Skin epidermis (tissue), 12 donors: ENCODE measurements at regions not wholly inside any gene's neighbourhood (a gene's known extent, or its start where the extent isn't known, plus 50 kb on each side); places are given as distances from the start of the nearest gene placed in this dataset.
"Not testable (repeated sequence)": the region's sequence is repeated elsewhere in the genome, so short reads cannot be mapped to it uniquely, and the experiment has no call there.

Experiments used
- H3K27ac ChIP-seq, 21 experiments: fragments of 200-600 bp; sonication (generic) in 11 of 21; one replicate each; pipeline ENCODE4 v1.5.0; 2020; ENCODE audit warnings: mild to moderate bottlenecking in 3 of 21, inconsistent platforms in 2 of 21, moderate library complexity in 2 of 21
- H3K4me3 ChIP-seq, 7 experiments: fragments of 200-600 bp; sonication (generic) in 2 of 7; one replicate each; pipeline ENCODE4 v1.5.0; 2020; ENCODE audit warnings: inconsistent platforms in 2 of 7, mild to moderate bottlenecking in 2 of 7, moderate library complexity in 1 of 7

- no peak overlapping the region for H3K4me3 ChIP-seq
- no peak overlapping the region for H3K27ac ChIP-seq
Measured at GRCh38 chr7:46927131-46927810, 654.6 kb downstream of the TNS3 start.

GRCh38 chr7:46916581-46916980, 665.3 kb downstream of the TNS3 start:
- Histone ChIP-seq H3K4me3 (no peak overlapping the region), H3K27ac (no peak overlapping the region)

- Histone ChIP-seq H3K27ac (no peak overlapping the region), H3K4me3 (no peak overlapping the region)
Measured at GRCh38 chr7:46912692-46913091, 669.2 kb downstream of the TNS3 start.

GRCh38 chr7:46909601-46910051, 672.3 kb downstream of the TNS3 start:
- H3K27ac ChIP-seq, result peak overlapping the region in 7 of 21 experiments; percentile 26 to 64 (median 51)
- H3K4me3 ChIP-seq, result no peak overlapping the region

GRCh38 chr7:46908770-46909169, 673.1 kb downstream of the TNS3 start:
- H3K27ac ChIP-seq, result peak overlapping the region in 6 of 21 experiments; percentile 26 to 64 (median 48)
- H3K4me3 ChIP-seq, result no peak overlapping the region

- not testable (repeated sequence) for H3K4me3 ChIP-seq, H3K27ac ChIP-seq
Measured at GRCh38 chr7:46904523-46904922, 677.4 kb downstream of the TNS3 start.

- Histone ChIP-seq H3K27ac (no peak overlapping the region), H3K4me3 (no peak overlapping the region)
Measured at GRCh38 chr7:46902463-46902862, 679.4 kb downstream of the TNS3 start.

- Histone ChIP-seq H3K27ac (no peak overlapping the region), H3K4me3 (no peak overlapping the region)
Measured at GRCh38 chr7:46900312-46901263, 681.3 kb downstream of the TNS3 start.

- no peak overlapping the region for H3K4me3 ChIP-seq
- H3K27ac ChIP-seq, result no peak overlapping the region
Measured at GRCh38 chr7:46897381-46897780, 684.5 kb downstream of the TNS3 start.

- H3K27ac ChIP-seq, result no peak overlapping the region
- H3K4me3 ChIP-seq, result no peak overlapping the region
Measured at GRCh38 chr7:46886669-46887374, 695.1 kb downstream of the TNS3 start.

GRCh38 chr7:46885167-46885566, 696.7 kb downstream of the TNS3 start:
- no peak overlapping the region for H3K4me3 ChIP-seq
- no peak overlapping the region for H3K27ac ChIP-seq

GRCh38 chr7:46881507-46882127, 700.3 kb downstream of the TNS3 start:
- H3K27ac ChIP-seq, result no peak overlapping the region
- no peak overlapping the region for H3K4me3 ChIP-seq

GRCh38 chr7:46880508-46881196, 701.3 kb downstream of the TNS3 start:
- Histone ChIP-seq H3K27ac (no peak overlapping the region), H3K4me3 (no peak overlapping the region)

- H3K4me3 ChIP-seq, result no peak overlapping the region
- H3K27ac ChIP-seq, result no peak overlapping the region
Measured at GRCh38 chr7:46879783-46880182, 702.1 kb downstream of the TNS3 start.

GRCh38 chr7:46871516-46871915, 710.4 kb downstream of the TNS3 start:
- no peak overlapping the region for H3K4me3 ChIP-seq
- no peak overlapping the region for H3K27ac ChIP-seq

- Histone ChIP-seq H3K27ac (no peak overlapping the region), H3K4me3 (no peak overlapping the region)
Measured at GRCh38 chr7:46864716-46865115, 717.2 kb downstream of the TNS3 start.

GRCh38 chr7:46859963-46860475, 721.9 kb downstream of the TNS3 start:
- peak overlapping the region in 1 of 21 experiments; percentile 43 for H3K27ac ChIP-seq
- H3K4me3 ChIP-seq, result no peak overlapping the region

GRCh38 chr7:46855851-46856250, 726.1 kb downstream of the TNS3 start:
- H3K4me3 ChIP-seq, result no peak overlapping the region
- H3K27ac ChIP-seq, result peak overlapping the region in 2 of 21 experiments; percentile 0 to 35

- Histone ChIP-seq H3K4me3 (no peak overlapping the region), H3K27ac (peak overlapping the region in 2 of 21 experiments; percentile 0 to 35)
Measured at GRCh38 chr7:46854958-46855473, 726.9 kb downstream of the TNS3 start.
